IMR-90 (cell line): ENCODE measurements at regions not wholly inside any gene's neighbourhood (a gene's known extent, or its start where the extent isn't known, plus 50 kb on each side); places are given as distances from the start of the nearest gene placed in this dataset.

Source experiments
- ATAC-seq: fragments of 200-7000 bp; cut with Tn5 transposase; 2 replicates; pipeline ENCODE4 v1.9.1; 2020; ENCODE audit warnings: low read depth, mild to moderate bottlenecking, moderate library complexity
- BruUV-seq: library from RNA; stranded (reverse); fragments of 400-500 nt; replicated peaks from 2 replicates; lab custom pipeline; 2021; lab: Mats Ljungman, UMichigan
- CTCF ChIA-PET: fragments of 300-600 bp; formaldehyde crosslinking; extraction: SDS; loops from one replicate; lab custom pipeline; 2021; ENCODE audit warnings: antibody characterized with exemption; lab: Yijun Ruan, JAX
- POLR2A ChIA-PET: fragments of 300-600 bp; sonication (Branson Sonifier 250); formaldehyde crosslinking; loops from one replicate; lab custom pipeline; 2022; ENCODE audit warnings: antibody characterized with exemption; ENCODE audit not compliant: unreplicated experiment; lab: Charles Lee
- DNase-seq: peaks from one replicate; pipeline ENCODE4 v3.0.0; 2013
- H2AFZ ChIP-seq: replicated peaks from 2 replicates; pipeline ENCODE3; 2013; ENCODE audit warnings: low read length, mild to moderate bottlenecking; ENCODE audit not compliant: poor library complexity
- H2AK5ac ChIP-seq: 2 replicates; pipeline ENCODE4 v1.6.1; 2013; ENCODE audit warnings: low read depth, low read length, inconsistent platforms
- H2AK9ac ChIP-seq: replicated peaks from 2 replicates; pipeline ENCODE3; 2013; ENCODE audit warnings: mild to moderate bottlenecking, low read depth, low read length, moderate library complexity; ENCODE audit not compliant: poor library complexity
- H2BK120ac ChIP-seq: 2 replicates; pipeline ENCODE4 v1.6.1; 2013; ENCODE audit warnings: low read depth, low read length, inconsistent platforms
- H2BK15ac ChIP-seq: 3 replicates; pipeline ENCODE4 v1.6.1; 2013; ENCODE audit warnings: low read depth, low read length, inconsistent platforms
- H2BK20ac ChIP-seq: 2 replicates; pipeline ENCODE4 v1.6.1; 2013; ENCODE audit warnings: low read depth, mild to moderate bottlenecking, inconsistent platforms, low read length, moderate library complexity
- H2BK5ac ChIP-seq: 2 replicates; pipeline ENCODE4 v1.6.1; 2013; ENCODE audit warnings: mild to moderate bottlenecking, low read depth, low read length, inconsistent platforms; ENCODE audit not compliant: poor library complexity, severe bottlenecking
- H3K14ac ChIP-seq: replicated peaks from 2 replicates; pipeline ENCODE4 v1.6.1; 2013; ENCODE audit warnings: low read depth, low read length, inconsistent platforms
- H3K18ac ChIP-seq: 2 replicates; pipeline ENCODE4 v1.6.1; 2013; ENCODE audit warnings: low read depth, low read length, control low read depth
- H3K23ac ChIP-seq: 2 replicates; pipeline ENCODE4 v1.6.1; 2013; ENCODE audit warnings: low read depth, low read length, inconsistent platforms
- H3K27ac ChIP-seq: 2 replicates; pipeline ENCODE4 v1.5.1; 2013; ENCODE audit warnings: mild to moderate bottlenecking, control low read depth, low read length; ENCODE audit not compliant: insufficient read depth
- H3K27me3 ChIP-seq: 2 replicates; pipeline ENCODE4 v1.6.1; 2013; ENCODE audit warnings: low read length; ENCODE audit not compliant: control insufficient read depth, insufficient read depth
- H3K36me3 ChIP-seq: 2 replicates; pipeline ENCODE4 v1.6.1; 2013; ENCODE audit warnings: low read length, mixed read lengths; ENCODE audit not compliant: control insufficient read depth, insufficient read depth
- H3K4ac ChIP-seq: 2 replicates; pipeline ENCODE4 v1.6.1; 2013; ENCODE audit warnings: low read depth, low read length, inconsistent platforms
- H3K4me1 ChIP-seq: 2 replicates; pipeline ENCODE4 v1.6.1; 2013; ENCODE audit warnings: low read length, mixed read lengths; ENCODE audit not compliant: control insufficient read depth, insufficient read depth
- H3K4me2 ChIP-seq: 2 replicates; pipeline ENCODE4 v1.6.1; 2013; ENCODE audit warnings: low read depth, mild to moderate bottlenecking, control low read depth, low read length, moderate library complexity
- H3K4me3 ChIP-seq: 2 replicates; pipeline ENCODE4 v1.5.1; 2013; ENCODE audit warnings: low read depth, mild to moderate bottlenecking, control low read depth, low read length, moderate library complexity; ENCODE audit not compliant: insufficient read depth
- H3K56ac ChIP-seq: 2 replicates; pipeline ENCODE4 v1.6.1; 2013; ENCODE audit warnings: low read length, inconsistent platforms; ENCODE audit not compliant: insufficient read depth; ENCODE audit errors: extremely low read depth
- H3K79me1 ChIP-seq, 2 experiments: 2 replicates each; pipeline ENCODE4 v1.6.1; 2013; ENCODE audit warnings: low read length in 2 of 2, inconsistent platforms in 1 of 2, low read depth in 1 of 2
- H3K9ac ChIP-seq: 2 replicates; pipeline ENCODE4 v1.6.1; 2013; ENCODE audit warnings: low read depth, low read length, control low read depth
- H3K9me1 ChIP-seq: 2 replicates; pipeline ENCODE4 v1.6.1; 2013; ENCODE audit warnings: low read length, inconsistent platforms; ENCODE audit not compliant: insufficient read depth
- H3K9me3 ChIP-seq: 2 replicates; pipeline ENCODE4 v1.6.1; 2013; ENCODE audit warnings: low read length; ENCODE audit not compliant: control insufficient read depth, insufficient read depth
- H4K20me1 ChIP-seq: 2 replicates; pipeline ENCODE4 v1.6.1; 2013; ENCODE audit warnings: low read length, inconsistent platforms; ENCODE audit not compliant: insufficient read depth
- H4K5ac ChIP-seq: 2 replicates; pipeline ENCODE4 v1.6.1; 2013; ENCODE audit warnings: mild to moderate bottlenecking, low read depth, low read length, control low read depth
- H4K8ac ChIP-seq, 2 experiments: 2 replicates each; pipeline ENCODE4 v1.6.1; 2013; ENCODE audit warnings: low read depth in 2 of 2, low read length in 2 of 2, control low read depth in 1 of 2, inconsistent platforms in 1 of 2
- H4K91ac ChIP-seq: 2 replicates; pipeline ENCODE4 v1.6.1; 2013; ENCODE audit warnings: low read depth, low read length, inconsistent platforms; ENCODE audit not compliant: insufficient read depth
- CEBPB ChIP-seq: IDR thresholded peaks from 2 replicates; pipeline ENCODE4 v1.6.1; 2012; ENCODE audit warnings: low read depth, low read length, improper control_type of control experiment
- FOS ChIP-seq: fragments of 150-350 bp; IDR thresholded peaks from 2 replicates; pipeline ENCODE4 v1.6.1; 2016; ENCODE audit warnings: low read depth, low read length
- RCOR1 ChIP-seq: IDR thresholded peaks from 2 replicates; pipeline ENCODE4 v1.6.1; 2012; ENCODE audit warnings: mild to moderate bottlenecking, low read length, improper control_type of control experiment; ENCODE audit not compliant: insufficient replicate concordance
- WGBS, 2 experiments: methylation state at CpG; one replicate each; pipeline versions ENCODE4 v1.1.5 to v1.1.7; 2013; ENCODE audit warnings: missing lambda C conversion rate in 2 of 2; ENCODE audit not compliant: insufficient read length in 1 of 2; ENCODE audit errors: extremely low coverage in 2 of 2; 5-methylcytosine and 5-hydroxymethylcytosine counted together
- dilution Hi-C: fragments of 300-500 bp; cut with HindIII; formaldehyde crosslinking; loops from one replicate; pipeline ENCODE4 v1.14.3; 2018; ENCODE audit warnings: low sequenced_read_pairs; ENCODE audit not compliant: unreplicated experiment
- in situ Hi-C: fragments of 300-500 bp; cut with MboI; formaldehyde crosslinking; loops from 3 replicates; pipeline ENCODE4 v1.14.3; 2019; ENCODE audit warnings: low sequenced_read_pairs, inconsistent platforms, mixed read lengths
- intact Hi-C: fragments of 100-400 bp; cut with micrococcal nuclease; formaldehyde crosslinking; loops from 2 replicates; pipeline ENCODE4 v1.10.0; 2022

DNA sequence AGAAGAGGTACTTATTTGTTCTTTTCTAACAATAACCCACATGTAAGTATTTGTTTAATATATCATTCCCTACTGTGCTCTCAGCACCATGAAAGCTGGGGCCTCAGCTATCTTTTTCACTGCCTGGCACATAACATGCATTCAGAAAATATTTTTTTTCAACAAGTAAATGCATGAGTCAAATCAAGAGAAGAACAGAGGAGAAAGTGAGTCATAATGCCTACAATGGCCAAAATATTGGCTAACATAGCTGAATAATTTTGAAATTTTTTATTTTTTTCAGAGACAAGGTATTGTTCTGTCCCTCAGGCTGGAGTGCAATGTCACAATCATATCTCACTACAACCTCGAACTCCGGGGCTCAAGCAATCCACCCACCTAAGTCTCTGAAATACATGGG, 252.2 kb upstream of the ADAMTS5 start:
- TF ChIP-seq CEBPB (peak; percentile 73), RCOR1 (no peak), FOS (peak; percentile 42; the same call in 1 of the 2 replicates)
- peak overlapping the region; percentile 62 for H2BK5ac ChIP-seq
- CTCF ChIA-PET = no interaction called here
- H4K5ac ChIP-seq = no peak overlapping the region
- H2BK20ac ChIP-seq = no peak overlapping the region
- H4K91ac ChIP-seq = no peak overlapping the region
- no peak overlapping the region for H2BK120ac ChIP-seq
- WGBS, 2 experiments = no CpG with 5 or more reads among the region's 2 CpGs
- ATAC-seq (peak; percentile 40; the same call in 1 of the 2 replicates), DNase-seq (peak; percentile 58)
- dilution Hi-C loops (no loop called here), intact Hi-C loops (loop anchor here (5.0 to 10.0 kb wide), 3 partner anchors 258 to 478 kb away; no protein-coding TSS in a partner anchor), in situ Hi-C loops (no loop called here)
- no peak overlapping the region for H3K14ac ChIP-seq
- no peaks in the 10 kb centered on the region for H3K36me3 ChIP-seq
- no peak overlapping the region for H2AK9ac ChIP-seq
- H3K9me3 ChIP-seq = no peaks in the 10 kb centered on the region
- no peaks in the 10 kb centered on the region for H3K9me1 ChIP-seq
- no peaks in the 10 kb centered on the region for H4K20me1 ChIP-seq
- no peak overlapping the region for H3K23ac ChIP-seq
- POLR2A ChIA-PET = interaction anchor here (0.6 kb wide), 1 partner anchor 506 kb away, joined by 3 read pairs; no protein-coding TSS in a partner anchor
- H3K4ac ChIP-seq = no peak overlapping the region
- no peak overlapping the region for H2AFZ ChIP-seq
- no peaks in the 10 kb centered on the region for H3K79me1 ChIP-seq
- no peak overlapping the region for H3K56ac ChIP-seq
- no peak overlapping the region for H3K9ac ChIP-seq
- no TSS peak for BruUV-seq
- H2BK15ac ChIP-seq = no peak overlapping the region
- H4K8ac ChIP-seq = peak overlapping the region in 1 of 2 experiments; percentile 9; a peak in 1 of 4 replicates
- no peak overlapping the region for H3K4me2 ChIP-seq
- H3K18ac ChIP-seq = no peak overlapping the region
- H3K4me1 ChIP-seq = peaks cover 2% of the 10 kb centered on the region; the same call in 1 of the 2 replicates
- no peak overlapping the region for H2AK5ac ChIP-seq
- no peak overlapping the region for H3K4me3 ChIP-seq
- H3K27me3 ChIP-seq = no peaks in the 10 kb centered on the region
- no peak overlapping the region for H3K27ac ChIP-seq
